ENCODE measurements at regions not wholly inside any gene's neighbourhood (a gene's known extent, or its start where the extent isn't known, plus 50 kb on each side); places are given as distances from the start of the nearest gene placed in this dataset.

DNA sequence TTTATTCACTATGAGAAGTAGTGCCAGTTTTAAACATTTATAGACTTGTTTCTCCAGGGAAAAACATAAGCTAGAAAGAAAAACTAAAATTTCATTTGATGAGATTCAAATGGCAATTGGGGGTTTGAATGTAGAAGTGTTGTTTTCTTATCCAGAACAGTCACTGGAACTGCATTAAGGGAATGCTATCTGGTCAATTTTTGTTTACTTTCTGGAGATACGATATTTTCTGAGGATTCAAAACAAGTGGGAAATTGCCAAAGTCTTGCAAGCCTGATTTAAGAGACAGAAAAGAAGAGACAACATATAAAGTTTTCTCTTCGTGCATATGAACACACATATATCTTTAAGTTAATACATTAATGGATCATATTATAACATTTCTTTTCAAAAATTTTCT is 118.4 kb downstream of the NXNL2 start:
- TF ChIP-seq, protein P1, sequence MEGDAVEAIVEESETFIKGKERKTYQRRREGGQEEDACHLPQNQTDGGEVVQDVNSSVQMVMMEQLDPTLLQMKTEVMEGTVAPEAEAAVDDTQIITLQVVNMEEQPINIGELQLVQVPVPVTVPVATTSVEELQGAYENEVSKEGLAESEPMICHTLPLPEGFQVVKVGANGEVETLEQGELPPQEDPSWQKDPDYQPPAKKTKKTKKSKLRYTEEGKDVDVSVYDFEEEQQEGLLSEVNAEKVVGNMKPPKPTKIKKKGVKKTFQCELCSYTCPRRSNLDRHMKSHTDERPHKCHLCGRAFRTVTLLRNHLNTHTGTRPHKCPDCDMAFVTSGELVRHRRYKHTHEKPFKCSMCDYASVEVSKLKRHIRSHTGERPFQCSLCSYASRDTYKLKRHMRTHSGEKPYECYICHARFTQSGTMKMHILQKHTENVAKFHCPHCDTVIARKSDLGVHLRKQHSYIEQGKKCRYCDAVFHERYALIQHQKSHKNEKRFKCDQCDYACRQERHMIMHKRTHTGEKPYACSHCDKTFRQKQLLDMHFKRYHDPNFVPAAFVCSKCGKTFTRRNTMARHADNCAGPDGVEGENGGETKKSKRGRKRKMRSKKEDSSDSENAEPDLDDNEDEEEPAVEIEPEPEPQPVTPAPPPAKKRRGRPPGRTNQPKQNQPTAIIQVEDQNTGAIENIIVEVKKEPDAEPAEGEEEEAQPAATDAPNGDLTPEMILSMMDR (IDR thresholded peaks at IDR 0.05), result no peak
- no peak for TF ChIP-seq POLR2A (IDR thresholded peaks at IDR 0.05)

All from lower leg skin (tissue), 3 donors.